ENCODE measurements at regions not wholly inside any gene's neighbourhood (a gene's known extent, or its start where the extent isn't known, plus 50 kb on each side); places are given as distances from the start of the nearest gene placed in this dataset.

DNA sequence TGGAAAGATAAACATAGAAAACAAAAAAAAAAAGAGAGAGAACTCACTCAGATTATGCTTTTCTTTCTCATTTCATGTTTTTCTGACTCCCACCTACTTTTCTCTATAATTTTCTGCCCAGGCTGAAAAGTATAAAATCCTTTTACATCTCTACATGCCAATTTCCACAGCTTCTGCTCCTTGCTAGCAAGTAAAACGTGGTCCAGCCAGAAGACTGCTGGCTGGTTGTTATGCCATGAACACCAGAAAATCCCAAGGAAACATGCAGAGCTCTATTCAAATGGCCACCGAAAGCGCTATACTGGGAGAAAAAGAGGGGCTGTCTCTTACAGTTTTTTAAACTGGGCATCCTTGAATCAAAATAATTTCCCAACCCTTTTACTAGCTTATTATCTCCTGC, 512.8 kb upstream of the ID4 start:
- TF ChIP-seq, protein P1, sequence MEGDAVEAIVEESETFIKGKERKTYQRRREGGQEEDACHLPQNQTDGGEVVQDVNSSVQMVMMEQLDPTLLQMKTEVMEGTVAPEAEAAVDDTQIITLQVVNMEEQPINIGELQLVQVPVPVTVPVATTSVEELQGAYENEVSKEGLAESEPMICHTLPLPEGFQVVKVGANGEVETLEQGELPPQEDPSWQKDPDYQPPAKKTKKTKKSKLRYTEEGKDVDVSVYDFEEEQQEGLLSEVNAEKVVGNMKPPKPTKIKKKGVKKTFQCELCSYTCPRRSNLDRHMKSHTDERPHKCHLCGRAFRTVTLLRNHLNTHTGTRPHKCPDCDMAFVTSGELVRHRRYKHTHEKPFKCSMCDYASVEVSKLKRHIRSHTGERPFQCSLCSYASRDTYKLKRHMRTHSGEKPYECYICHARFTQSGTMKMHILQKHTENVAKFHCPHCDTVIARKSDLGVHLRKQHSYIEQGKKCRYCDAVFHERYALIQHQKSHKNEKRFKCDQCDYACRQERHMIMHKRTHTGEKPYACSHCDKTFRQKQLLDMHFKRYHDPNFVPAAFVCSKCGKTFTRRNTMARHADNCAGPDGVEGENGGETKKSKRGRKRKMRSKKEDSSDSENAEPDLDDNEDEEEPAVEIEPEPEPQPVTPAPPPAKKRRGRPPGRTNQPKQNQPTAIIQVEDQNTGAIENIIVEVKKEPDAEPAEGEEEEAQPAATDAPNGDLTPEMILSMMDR (IDR thresholded peaks at IDR 0.05), result no peak
- TF ChIP-seq EP300 (IDR thresholded peaks at IDR 0.05) (no peak), POLR2A (IDR thresholded peaks at IDR 0.05) (no peak)
